GM19238 (cell line): ENCODE measurements at regions not wholly inside any gene's neighbourhood (a gene's known extent, or its start where the extent isn't known, plus 50 kb on each side); places are given as distances from the start of the nearest gene placed in this dataset.

ENCODE experiments used
- DNase-seq: peaks from one replicate; pipeline ENCODE4 v3.0.0; 2011; ENCODE audit warnings: low spot score; ENCODE audit not compliant: insufficient read length

GRCh38 chr4:108335081-108335480 lies 166.3 kb upstream of the LEF1 start:
- DNase-seq: no peak

GRCh38 chr4:108334031-108334430 lies 165.3 kb upstream of the LEF1 start:
- DNase-seq: no peak

GRCh38 chr4:108333353-108333942 lies 164.7 kb upstream of the LEF1 start:
- no peak for DNase-seq

- no peak for DNase-seq
Observed at GRCh38 chr4:108331905-108332632, 163.3 kb upstream of the LEF1 start.

- DNase-seq: no peak
Observed at GRCh38 chr4:108328383-108328732, 159.6 kb upstream of the LEF1 start.

GRCh38 chr4:108327642-108328382 lies 159.1 kb upstream of the LEF1 start:
- DNase-seq: no peak

GRCh38 chr4:108325561-108325960 lies 156.8 kb upstream of the LEF1 start:
- no peak for DNase-seq

DNA sequence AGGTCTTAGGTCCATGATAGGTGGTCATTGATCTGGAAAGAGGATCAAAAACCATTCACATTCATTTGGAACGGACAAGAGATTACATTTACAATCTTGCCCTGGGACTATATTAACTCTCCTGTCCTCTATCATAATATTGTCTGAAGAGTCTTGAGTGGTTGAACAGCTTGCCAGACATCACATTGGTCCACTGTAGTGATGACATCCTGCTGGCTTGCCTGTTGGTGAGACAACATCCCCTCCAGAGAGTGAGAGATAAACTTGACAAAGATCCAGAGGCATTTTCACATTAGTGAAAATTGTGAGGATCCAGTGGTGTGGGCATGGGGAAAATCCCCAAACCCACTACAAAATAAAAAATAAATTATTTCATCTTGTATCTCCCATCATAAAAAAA lies 155.7 kb upstream of the LEF1 start:
- no peak for DNase-seq

- DNase-seq: no peak
Observed at GRCh38 chr4:108322497-108322896, 153.8 kb upstream of the LEF1 start.

DNA sequence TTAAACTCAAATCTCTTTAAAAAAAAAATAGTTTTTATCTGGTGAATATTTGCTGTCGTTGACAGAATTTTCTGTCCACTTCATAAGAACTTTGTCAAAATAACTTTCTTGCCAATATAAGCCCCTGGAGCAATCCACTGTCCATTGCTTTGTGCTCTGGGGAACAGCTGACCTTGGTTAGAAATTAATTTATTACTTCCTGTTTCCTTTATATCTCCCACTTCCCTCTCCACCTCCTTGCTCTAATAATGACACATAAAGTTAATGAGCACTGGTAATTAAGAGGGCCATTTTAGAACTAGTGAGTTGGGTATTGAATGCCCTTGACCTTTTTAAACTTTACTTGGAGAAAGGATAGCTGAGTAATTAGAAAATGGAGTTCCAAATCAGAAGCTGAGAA lies 151.3 kb upstream of the LEF1 start:
- no peak for DNase-seq

DNA sequence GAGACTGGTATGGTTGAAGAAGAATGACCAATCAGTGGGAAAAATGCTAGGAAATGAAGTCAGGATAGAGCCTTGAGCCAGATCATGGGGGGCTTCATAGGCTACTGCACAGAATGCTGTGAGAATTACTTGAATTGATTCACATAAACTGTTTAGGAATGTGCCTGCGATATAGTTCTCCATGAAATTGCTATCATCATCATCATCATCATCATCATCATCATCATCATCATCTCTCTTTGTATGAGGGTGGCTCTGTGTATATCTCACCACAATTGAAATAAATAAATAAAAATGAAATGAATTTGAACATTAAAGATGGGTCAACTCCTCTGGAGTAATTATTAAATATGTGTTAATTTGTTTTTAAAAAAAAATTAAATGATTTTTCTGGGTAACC lies 148.6 kb upstream of the LEF1 start:
- DNase-seq: no peak

GRCh38 chr4:108315694-108316093 lies 147.0 kb upstream of the LEF1 start:
- no peak for DNase-seq

GRCh38 chr4:108314900-108315589 lies 146.3 kb upstream of the LEF1 start:
- DNase-seq: no peak

DNA sequence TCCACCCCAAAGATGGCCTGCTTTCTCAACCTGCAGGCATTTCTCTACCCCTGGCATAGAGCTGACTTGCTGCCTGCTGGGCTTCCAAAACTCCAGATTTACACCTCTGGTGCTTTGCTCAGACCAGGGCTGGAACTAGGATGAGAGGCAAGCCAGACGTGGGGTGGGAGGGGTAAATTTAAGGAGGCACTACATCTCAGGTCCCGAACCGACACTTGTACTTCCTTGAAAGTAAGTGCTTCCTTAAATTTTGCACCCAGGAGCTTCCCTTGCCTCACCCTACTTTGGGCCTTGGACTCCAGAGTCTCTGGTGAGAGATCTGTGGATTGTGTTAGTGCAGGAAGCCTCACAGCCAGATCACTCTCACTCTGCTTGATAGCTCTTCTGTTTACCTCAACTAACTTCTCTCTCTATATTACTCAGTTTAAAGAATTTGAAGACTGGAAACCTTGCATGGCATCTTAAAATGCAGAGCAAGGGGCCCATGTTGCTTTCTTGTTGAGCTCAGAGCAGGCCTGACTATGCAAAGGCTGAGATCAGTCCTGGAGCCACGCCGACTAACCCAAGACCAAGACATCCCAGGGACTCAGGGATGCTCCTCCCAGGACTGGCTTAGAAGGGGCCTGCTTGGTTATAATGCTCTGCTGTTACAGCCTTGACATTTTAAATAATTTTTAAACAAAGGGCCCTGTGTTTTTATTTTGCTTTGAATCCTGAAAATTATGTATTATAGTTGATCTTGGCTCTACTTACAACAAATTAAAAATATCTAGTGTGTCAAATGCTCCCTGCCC lies 145.0 kb upstream of the LEF1 start:
- DNase-seq: no peak

GRCh38 chr4:108311313-108311712 lies 142.6 kb upstream of the LEF1 start:
- DNase-seq: no peak

DNA sequence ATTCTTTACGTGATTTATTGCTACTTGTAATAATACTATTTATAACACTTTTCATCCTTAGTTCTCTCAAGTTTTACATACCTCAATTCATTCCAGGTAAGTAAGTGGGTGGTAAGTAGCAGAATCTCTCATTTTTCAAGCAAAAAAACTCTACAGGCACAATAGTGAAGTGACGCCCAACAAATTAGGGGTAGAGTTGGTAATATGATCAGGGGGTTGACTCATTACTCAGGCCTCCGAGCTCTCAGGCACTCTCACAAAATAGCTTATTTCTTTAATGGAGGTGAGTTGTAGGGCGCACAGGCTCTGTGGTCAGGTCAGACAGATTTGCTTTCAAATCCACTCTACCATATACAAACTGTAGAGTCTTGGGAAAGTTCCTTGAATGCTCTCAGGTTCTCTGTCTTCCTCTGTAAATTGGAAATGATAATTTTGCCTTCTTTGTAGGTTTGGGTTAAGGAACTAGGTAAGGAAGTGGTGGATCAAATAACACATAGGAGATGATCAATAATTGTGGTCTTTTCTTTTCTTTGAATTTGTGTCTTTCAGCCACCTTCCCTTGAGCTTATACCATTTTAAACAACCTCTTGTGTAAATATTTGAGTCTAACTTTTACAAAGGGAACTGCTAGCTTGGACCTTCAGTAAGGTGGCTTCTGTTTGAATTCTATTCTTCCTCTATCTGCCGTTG lies 134.9 kb upstream of the LEF1 start:
- DNase-seq: no peak

DNA sequence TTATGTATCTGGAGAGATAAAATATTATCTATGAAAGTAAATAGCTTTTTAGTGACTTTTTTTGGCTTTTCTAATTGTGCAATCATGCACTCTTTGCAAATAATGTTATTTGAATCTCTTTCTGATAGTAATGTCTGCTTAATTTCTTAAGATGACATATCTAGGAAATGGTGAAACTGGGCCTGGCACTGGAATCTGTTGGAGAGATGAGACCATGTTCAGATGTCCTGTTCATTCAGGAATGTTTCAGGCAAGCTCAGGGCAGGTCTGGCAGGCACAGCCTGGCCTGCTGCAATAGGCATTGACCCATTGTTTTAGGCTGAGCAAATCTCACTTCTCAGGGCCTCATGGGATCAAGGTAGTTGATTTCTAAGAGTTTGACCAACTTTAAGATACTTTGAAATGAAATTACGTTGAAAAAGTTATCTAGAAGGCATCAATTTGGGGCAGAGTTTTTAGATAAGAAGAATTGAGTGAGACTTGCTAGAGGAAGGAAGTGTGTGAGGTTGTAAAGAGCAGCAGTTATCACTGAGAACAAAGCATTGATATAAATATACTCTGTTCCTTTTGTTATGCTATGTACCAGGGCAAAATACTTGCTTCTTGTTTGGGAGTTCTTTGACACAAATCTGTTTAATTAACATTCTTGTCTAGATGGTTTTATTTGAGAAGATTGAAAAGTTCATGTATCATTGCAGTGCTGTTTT lies 133.0 kb upstream of the LEF1 start:
- DNase-seq: no peak

- no peak for DNase-seq
Observed at GRCh38 chr4:108297605-108298004, 128.9 kb upstream of the LEF1 start.

DNA sequence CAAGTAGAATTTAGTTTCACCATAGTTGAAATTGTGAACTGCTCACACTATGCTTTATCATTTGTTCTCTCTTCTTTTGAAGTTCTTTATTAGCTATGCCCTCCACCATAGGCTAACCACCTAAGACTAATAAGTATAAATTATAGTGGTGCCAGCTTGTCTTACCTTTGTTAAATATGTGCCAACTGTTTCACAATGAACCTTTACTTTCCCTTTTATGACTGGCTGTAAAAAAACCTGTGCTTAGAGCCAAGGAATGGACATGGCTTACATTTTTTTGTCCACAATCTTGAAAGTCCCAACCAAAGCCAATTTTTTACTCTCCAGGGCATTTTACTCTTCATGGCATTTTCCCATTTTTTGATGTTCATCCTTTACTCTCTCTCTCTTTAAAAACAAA lies 123.5 kb upstream of the LEF1 start:
- DNase-seq: no peak

DNA sequence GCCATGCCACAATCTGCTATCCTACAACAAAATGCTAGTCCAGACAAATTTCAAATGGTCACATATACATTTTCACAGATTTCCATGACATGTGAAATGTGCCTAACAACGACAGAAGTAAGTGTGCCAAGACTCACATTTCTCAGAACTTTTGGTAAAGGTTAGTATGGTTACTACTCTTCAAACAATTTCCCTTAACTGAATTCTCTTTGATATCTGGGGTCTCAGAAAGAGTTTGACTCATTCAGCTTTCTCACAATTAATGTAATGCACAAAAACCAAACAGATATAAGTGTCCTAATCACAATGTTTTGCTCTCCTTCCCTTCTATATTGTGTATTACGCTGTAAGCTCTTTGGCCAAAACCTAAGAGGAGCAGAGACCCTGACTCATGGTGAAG lies 122.4 kb upstream of the LEF1 start:
- no peak for DNase-seq
